Mammary epithelial cell (primary cell): ENCODE measurements at regions not wholly inside any gene's neighbourhood (a gene's known extent, or its start where the extent isn't known, plus 50 kb on each side); places are given as distances from the start of the nearest gene placed in this dataset.

Source experiments
- CTCF ChIP-seq, 2 donors: IDR thresholded peaks in 1 of 2; conservative IDR thresholded peaks in 1 of 2; 2 replicates each; pipeline ENCODE4 v1.5.1; 2011 to 2012; ENCODE audit warnings: inconsistent platforms in 2 of 2, low read length in 2 of 2, mild to moderate bottlenecking in 2 of 2, control low read depth in 1 of 2, low read depth in 1 of 2; ENCODE audit not compliant: insufficient read depth in 1 of 2; ENCODE audit errors: extremely low read depth in 1 of 2
- EZH2 ChIP-seq: IDR thresholded peaks from 2 replicates; pipeline ENCODE4 v1.6.1; 2012; ENCODE audit warnings: low read length, inconsistent platforms, borderline replicate concordance

GRCh38 chr6:53412021-53412715 is 63.4 kb upstream of the ELOVL5 start:
- TF ChIP-seq CTCF (conservative IDR thresholded peaks at IDR 0.05 in 1 of 2, IDR thresholded peaks at IDR 0.05 in 1 of 2; ENCODE audit: extremely low read depth in 1 of 2, insufficient read depth in 1 of 2, low read depth in 1 of 2, low read length in 2 of 2) (no peak), EZH2 (no peak)
